GM12878 (cell line): ENCODE measurements at regions not wholly inside any gene's neighbourhood (a gene's known extent, or its start where the extent isn't known, plus 50 kb on each side); places are given as distances from the start of the nearest gene placed in this dataset.

Source experiments
- ATAC-seq: fragments of 200-7000 bp; cut with Tn5 transposase; 3 replicates; pipeline ENCODE4 v1.9.1; 2020; ENCODE audit warnings: mild to moderate bottlenecking, moderate library complexity
- BruUV-seq: library from RNA; stranded (reverse); fragments of 400-500 nt; replicated peaks from 2 replicates; lab custom pipeline; 2021; lab: Mats Ljungman, UMichigan
- CTCF ChIA-PET: fragments of 300-600 bp; sonication (Branson Sonifier 250); formaldehyde crosslinking; extraction: SDS; loops from one replicate; lab custom pipeline; 2021; ENCODE audit warnings: inconsistent platforms; lab: Yijun Ruan, JAX
- POLR2A ChIA-PET: fragments of 350-600 bp; formaldehyde crosslinking; extraction: SDS; loops from one replicate; lab custom pipeline; 2021; ENCODE audit warnings: inconsistent platforms; lab: Charles Lee
- RAD21 ChIA-PET: fragments of 300-600 bp; sonication (Branson Sonifier 250); formaldehyde crosslinking; loops from one replicate; lab custom pipeline; 2023; ENCODE audit warnings: antibody characterized with exemption; ENCODE audit not compliant: unreplicated experiment; lab: Charles Lee
- SMC1A ChIA-PET: fragments of 300-600 bp; sonication (Branson Sonifier 250); formaldehyde crosslinking; loops from one replicate; lab custom pipeline; 2023; ENCODE audit not compliant: unreplicated experiment, uncharacterized antibody; lab: Charles Lee
- DNase-seq: peaks from one replicate; pipeline ENCODE4 v3.0.0-alpha.2; 2011; ENCODE audit warnings: low read depth, low spot score
- FAIRE-seq: peaks from 3 replicates; lab custom pipeline; 2011; peaks lifted over from hg19 to GRCh38; lab: Jason Lieb, UNC
- H2AFZ ChIP-seq: 2 replicates; pipeline ENCODE4 v1.6.0; 2011; ENCODE audit warnings: low read depth, low read length, control low read depth; ENCODE audit not compliant: control insufficient read depth
- H3K27ac ChIP-seq: 2 replicates; pipeline ENCODE4 v1.5.1; 2011; ENCODE audit warnings: control low read depth; ENCODE audit not compliant: control insufficient read depth, insufficient read depth
- H3K27me3 ChIP-seq, 2 experiments: replicated peaks in 1 of 2; 2 replicates each; pipeline versions ENCODE4 v1.6.0 to v1.6.1; 2011; ENCODE audit warnings: low read length in 1 of 2; ENCODE audit not compliant: control insufficient read depth in 2 of 2, insufficient read depth in 2 of 2
- H3K36me3 ChIP-seq, 2 experiments: 2 replicates each; pipeline ENCODE4 v1.5.1; 2011; ENCODE audit warnings: low read length in 1 of 2; ENCODE audit not compliant: control insufficient read depth in 2 of 2, insufficient read depth in 2 of 2
- H3K4me1 ChIP-seq: 2 replicates; pipeline ENCODE4 v1.6.1; 2011; ENCODE audit warnings: mild to moderate bottlenecking, low read length, moderate library complexity, mixed read lengths; ENCODE audit not compliant: control insufficient read depth, insufficient read depth
- H3K4me2 ChIP-seq: 2 replicates; pipeline ENCODE4 v1.6.0; 2011; ENCODE audit warnings: control low read depth; ENCODE audit not compliant: control insufficient read depth, insufficient read depth
- H3K4me3 ChIP-seq: fragments of 200-600 bp; sonication (generic); 2 replicates; pipeline ENCODE4 v1.5.1; 2016
- H3K79me2 ChIP-seq: 2 replicates; pipeline ENCODE4 v1.6.0; 2011; ENCODE audit warnings: low read length; ENCODE audit not compliant: control insufficient read depth, insufficient read depth
- H3K9ac ChIP-seq: 2 replicates; pipeline ENCODE4 v1.8.0; 2011; ENCODE audit warnings: low read length, control low read depth, mixed read lengths; ENCODE audit not compliant: control insufficient read depth, insufficient read depth
- H3K9me3 ChIP-seq: replicated peaks from 3 replicates; pipeline ENCODE4 v1.5.1; 2011; ENCODE audit warnings: mild to moderate bottlenecking, low read length; ENCODE audit not compliant: control insufficient read depth, insufficient read depth
- H4K20me1 ChIP-seq: 2 replicates; pipeline ENCODE4 v1.6.0; 2011; ENCODE audit not compliant: control insufficient read depth, insufficient read depth
- ASH2L ChIP-seq: fragments of 300-600, 200-600 bp; sonication (generic); IDR thresholded peaks from 2 replicates; pipeline ENCODE4 v1.6.1; 2017; ENCODE audit warnings: low read depth, mild to moderate bottlenecking, borderline replicate concordance
- BCL11A ChIP-seq: IDR thresholded peaks from 2 replicates; pipeline ENCODE4 v1.6.1; 2011; ENCODE audit warnings: low read depth, low read length
- CBX3 ChIP-seq: fragments of 200-600 bp; sonication (generic); IDR thresholded peaks from 2 replicates; pipeline ENCODE4 v1.6.1; 2016; ENCODE audit warnings: low read depth, borderline replicate concordance
- GABPA ChIP-seq: IDR thresholded peaks from 2 replicates; pipeline ENCODE4 v1.6.1; 2014; ENCODE audit warnings: antibody characterized with exemption, low read depth, mild to moderate bottlenecking, inconsistent platforms
- GATAD2B ChIP-seq: fragments of 450-650 bp; conservative IDR thresholded peaks from 2 replicates; pipeline ENCODE4 v1.6.1; 2017; ENCODE audit warnings: low read depth, mild to moderate bottlenecking, moderate library complexity
- HDAC2 ChIP-seq: fragments of 200-600 bp; sonication (generic); IDR thresholded peaks from 2 replicates; pipeline ENCODE4 v1.6.1; 2017
- HDGF ChIP-seq: fragments of 450-650 bp; IDR thresholded peaks from 2 replicates; pipeline ENCODE4 v1.6.1; 2016; ENCODE audit warnings: antibody characterized with exemption
- JUND ChIP-seq: IDR thresholded peaks from 2 replicates; pipeline ENCODE4 v1.6.1; 2012; ENCODE audit warnings: low read depth, mild to moderate bottlenecking, low read length, improper control_type of control experiment, moderate library complexity
- NR2F1 ChIP-seq: fragments of 450-650 bp; conservative IDR thresholded peaks from 2 replicates; pipeline ENCODE4 v1.6.1; 2017; ENCODE audit warnings: mild to moderate bottlenecking
- NRF1 ChIP-seq: conservative IDR thresholded peaks from 2 replicates; pipeline ENCODE4 v1.6.1; 2011; ENCODE audit warnings: mild to moderate bottlenecking, low read depth, low read length, improper control_type of control experiment
- POU2F2 ChIP-seq: IDR thresholded peaks from 3 replicates; pipeline ENCODE4 v1.6.1; 2011; ENCODE audit warnings: low read depth, mild to moderate bottlenecking, low read length, borderline replicate concordance
- RAD51 ChIP-seq: fragments of 450-650 bp; IDR thresholded peaks from 2 replicates; pipeline ENCODE4 v1.6.1; 2016; ENCODE audit warnings: moderate library complexity, mild to moderate bottlenecking, inconsistent platforms
- WRNIP1 ChIP-seq: IDR thresholded peaks from 2 replicates; pipeline ENCODE4 v1.6.1; 2011; ENCODE audit warnings: low read depth, low read length, improper control_type of control experiment, borderline replicate concordance
- WGBS: methylation state at CpG from one replicate; pipeline ENCODE4 v1.1.6; 2016; ENCODE audit warnings: low lambda C conversion rate; ENCODE audit not compliant: insufficient replicate concordance, insufficient coverage; ENCODE audit errors: missing lambda C conversion rate; 5-methylcytosine and 5-hydroxymethylcytosine counted together
- in situ Hi-C: fragments of 300-500 bp; cut with MboI; formaldehyde crosslinking; loops from 9 replicates; pipeline ENCODE4 v1.14.3; 2018; ENCODE audit warnings: mixed read lengths
- intact Hi-C: fragments of 100-400 bp; cut with micrococcal nuclease; formaldehyde crosslinking; loops from one replicate; pipeline ENCODE4 v1.14.2; 2022; ENCODE audit not compliant: unreplicated experiment
- TF ChIP-seq, protein P1 (sequence below): fragments of 450-650 bp; IDR thresholded peaks from 2 replicates; pipeline ENCODE4 v1.6.1; 2018; ENCODE audit warnings: borderline replicate concordance, mild to moderate bottlenecking; ENCODE audit not compliant: partially characterized antibody
- TF ChIP-seq, protein P2 (sequence below): IDR thresholded peaks from 2 replicates; pipeline ENCODE4 v1.6.1; 2012; ENCODE audit warnings: low read depth, low read length, improper control_type of control experiment
- TF ChIP-seq, protein P3 (sequence below): IDR thresholded peaks from 2 replicates; pipeline ENCODE4 v1.6.1; 2012; ENCODE audit warnings: mild to moderate bottlenecking, low read depth, low read length

DNA sequence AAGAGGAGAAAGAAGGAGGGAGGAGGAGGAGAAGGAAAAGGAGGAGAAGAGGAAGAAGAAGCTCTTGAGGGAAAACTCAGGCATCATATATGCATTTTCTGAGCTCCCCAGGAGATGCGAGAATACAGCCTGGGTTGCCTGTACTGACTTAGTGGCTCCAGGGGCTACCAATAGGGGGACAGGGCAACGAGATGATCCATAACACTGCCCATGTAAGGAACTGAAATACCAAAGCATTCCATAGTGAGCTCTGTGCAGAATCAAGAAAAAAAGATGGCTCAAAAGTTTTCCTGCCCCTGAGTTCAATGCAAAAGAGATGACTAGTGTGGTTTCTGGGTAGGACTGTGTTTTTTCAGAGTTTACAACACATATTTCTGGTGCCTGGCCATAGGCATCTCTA, 258.7 kb downstream of the ALDH8A1 start:
- ChIA-PET CTCF (no interaction called here), SMC1A (no interaction called here), RAD21 (no interaction called here), POLR2A (interaction anchor here (0.6 kb wide), 1 partner anchor 97 kb away, joined by 3 read pairs; no protein-coding TSS in a partner anchor)
- Histone ChIP-seq H3K4me2 (no peak overlapping the region), H3K4me1 (no peaks in the 10 kb centered on the region), H2AFZ (no peak overlapping the region), H3K36me3 (no peaks in the 10 kb centered on the region), H3K27ac (no peak overlapping the region), H3K27me3 (peaks cover 2 to 4% of the 10 kb centered on the region in 2 experiments; a peak in 2 of 4 replicates), H4K20me1 (no peaks in the 10 kb centered on the region), H3K79me2 (no peaks in the 10 kb centered on the region), H3K4me3 (no peak overlapping the region), H3K9me3 (no peaks in the 10 kb centered on the region), H3K9ac (no peak overlapping the region)
- in situ Hi-C loops (no loop called here), intact Hi-C loops (no loop called here)
- TF ChIP-seq JUND (no peak), NRF1 (no peak), RAD51 (no peak), NR2F1 (no peak), HDAC2 (no peak), GABPA (no peak), GATAD2B (no peak), POU2F2 (no peak), ASH2L (no peak), BCL11A (no peak), WRNIP1 (no peak), CBX3 (no peak), HDGF (no peak)
- TF ChIP-seq, protein P1, sequence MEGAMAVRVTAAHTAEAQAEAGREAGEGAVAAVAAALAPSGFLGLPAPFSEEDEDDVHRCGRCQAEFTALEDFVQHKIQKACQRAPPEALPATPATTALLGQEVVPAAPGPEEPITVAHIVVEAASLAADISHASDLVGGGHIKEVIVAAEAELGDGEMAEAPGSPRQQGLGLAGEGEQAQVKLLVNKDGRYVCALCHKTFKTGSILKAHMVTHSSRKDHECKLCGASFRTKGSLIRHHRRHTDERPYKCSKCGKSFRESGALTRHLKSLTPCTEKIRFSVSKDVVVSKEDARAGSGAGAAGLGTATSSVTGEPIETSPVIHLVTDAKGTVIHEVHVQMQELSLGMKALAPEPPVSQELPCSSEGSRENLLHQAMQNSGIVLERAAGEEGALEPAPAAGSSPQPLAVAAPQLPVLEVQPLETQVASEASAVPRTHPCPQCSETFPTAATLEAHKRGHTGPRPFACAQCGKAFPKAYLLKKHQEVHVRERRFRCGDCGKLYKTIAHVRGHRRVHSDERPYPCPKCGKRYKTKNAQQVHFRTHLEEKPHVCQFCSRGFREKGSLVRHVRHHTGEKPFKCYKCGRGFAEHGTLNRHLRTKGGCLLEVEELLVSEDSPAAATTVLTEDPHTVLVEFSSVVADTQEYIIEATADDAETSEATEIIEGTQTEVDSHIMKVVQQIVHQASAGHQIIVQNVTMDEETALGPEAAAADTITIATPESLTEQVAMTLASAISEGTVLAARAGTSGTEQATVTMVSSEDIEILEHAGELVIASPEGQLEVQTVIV, result no peak
- TF ChIP-seq, protein P2, sequence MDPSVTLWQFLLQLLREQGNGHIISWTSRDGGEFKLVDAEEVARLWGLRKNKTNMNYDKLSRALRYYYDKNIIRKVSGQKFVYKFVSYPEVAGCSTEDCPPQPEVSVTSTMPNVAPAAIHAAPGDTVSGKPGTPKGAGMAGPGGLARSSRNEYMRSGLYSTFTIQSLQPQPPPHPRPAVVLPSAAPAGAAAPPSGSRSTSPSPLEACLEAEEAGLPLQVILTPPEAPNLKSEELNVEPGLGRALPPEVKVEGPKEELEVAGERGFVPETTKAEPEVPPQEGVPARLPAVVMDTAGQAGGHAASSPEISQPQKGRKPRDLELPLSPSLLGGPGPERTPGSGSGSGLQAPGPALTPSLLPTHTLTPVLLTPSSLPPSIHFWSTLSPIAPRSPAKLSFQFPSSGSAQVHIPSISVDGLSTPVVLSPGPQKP, result no peak
- TF ChIP-seq, protein P3, sequence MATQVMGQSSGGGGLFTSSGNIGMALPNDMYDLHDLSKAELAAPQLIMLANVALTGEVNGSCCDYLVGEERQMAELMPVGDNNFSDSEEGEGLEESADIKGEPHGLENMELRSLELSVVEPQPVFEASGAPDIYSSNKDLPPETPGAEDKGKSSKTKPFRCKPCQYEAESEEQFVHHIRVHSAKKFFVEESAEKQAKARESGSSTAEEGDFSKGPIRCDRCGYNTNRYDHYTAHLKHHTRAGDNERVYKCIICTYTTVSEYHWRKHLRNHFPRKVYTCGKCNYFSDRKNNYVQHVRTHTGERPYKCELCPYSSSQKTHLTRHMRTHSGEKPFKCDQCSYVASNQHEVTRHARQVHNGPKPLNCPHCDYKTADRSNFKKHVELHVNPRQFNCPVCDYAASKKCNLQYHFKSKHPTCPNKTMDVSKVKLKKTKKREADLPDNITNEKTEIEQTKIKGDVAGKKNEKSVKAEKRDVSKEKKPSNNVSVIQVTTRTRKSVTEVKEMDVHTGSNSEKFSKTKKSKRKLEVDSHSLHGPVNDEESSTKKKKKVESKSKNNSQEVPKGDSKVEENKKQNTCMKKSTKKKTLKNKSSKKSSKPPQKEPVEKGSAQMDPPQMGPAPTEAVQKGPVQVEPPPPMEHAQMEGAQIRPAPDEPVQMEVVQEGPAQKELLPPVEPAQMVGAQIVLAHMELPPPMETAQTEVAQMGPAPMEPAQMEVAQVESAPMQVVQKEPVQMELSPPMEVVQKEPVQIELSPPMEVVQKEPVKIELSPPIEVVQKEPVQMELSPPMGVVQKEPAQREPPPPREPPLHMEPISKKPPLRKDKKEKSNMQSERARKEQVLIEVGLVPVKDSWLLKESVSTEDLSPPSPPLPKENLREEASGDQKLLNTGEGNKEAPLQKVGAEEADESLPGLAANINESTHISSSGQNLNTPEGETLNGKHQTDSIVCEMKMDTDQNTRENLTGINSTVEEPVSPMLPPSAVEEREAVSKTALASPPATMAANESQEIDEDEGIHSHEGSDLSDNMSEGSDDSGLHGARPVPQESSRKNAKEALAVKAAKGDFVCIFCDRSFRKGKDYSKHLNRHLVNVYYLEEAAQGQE, result no peak
- WGBS, result 55% methylated on average over 2 of the region's 2 CpGs
- no peak for FAIRE-seq
- no peak; the same call in 2 of the 3 replicates for ATAC-seq
- no peak for DNase-seq
- no TSS peak for BruUV-seq
